ENCODE measurements at regions not wholly inside any gene's neighbourhood (a gene's known extent, or its start where the extent isn't known, plus 50 kb on each side); places are given as distances from the start of the nearest gene placed in this dataset.

DNA sequence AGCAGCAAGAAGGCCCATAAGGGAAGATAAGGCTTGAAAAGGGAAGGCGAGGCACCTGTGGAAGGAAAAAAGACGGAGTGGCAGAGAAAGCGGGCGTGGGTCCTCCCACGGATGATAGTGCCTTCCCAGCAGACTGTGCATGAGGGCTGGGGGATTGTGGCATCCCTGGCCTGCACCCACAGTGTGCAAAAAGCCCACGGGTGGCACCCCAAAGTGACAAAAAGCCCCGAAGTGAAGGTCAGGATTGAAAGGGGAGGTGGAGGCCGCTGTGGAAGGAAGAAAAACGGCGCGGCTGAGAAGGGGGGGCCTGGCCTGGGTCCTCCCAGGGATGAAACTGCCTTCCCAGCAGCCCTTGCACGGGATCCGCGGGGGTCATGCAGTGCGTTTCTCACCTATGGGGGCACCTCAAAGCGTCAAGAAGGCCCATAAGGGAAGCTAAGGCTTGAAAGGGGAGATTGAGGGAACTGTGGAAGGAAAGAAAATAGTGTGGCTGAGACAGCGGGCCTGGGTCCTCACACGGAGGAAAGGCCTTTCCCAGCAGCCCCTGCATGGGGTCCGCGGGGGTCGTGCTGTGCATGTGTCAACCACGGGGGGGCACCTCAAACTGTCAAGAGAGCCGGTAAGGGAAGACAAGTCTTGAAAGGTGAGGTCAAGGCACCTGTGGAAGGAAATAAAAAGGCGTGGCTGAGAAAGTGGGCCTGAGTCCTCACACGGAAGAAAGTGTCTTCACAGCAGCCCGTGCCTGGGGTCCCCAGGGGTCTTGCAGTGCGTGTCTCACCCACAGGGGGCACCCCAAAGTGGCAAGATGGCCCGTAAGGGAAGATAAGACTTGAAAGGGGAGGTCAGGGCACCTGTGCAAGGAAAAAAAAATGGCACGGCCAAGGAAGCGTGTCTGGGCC lies 274.1 kb downstream of the ALG10 start:
- no peak overlapping the region for H3K27ac ChIP-seq (ENCODE audit: poor library complexity, severe bottlenecking)
- no peaks in the 10 kb centered on the region for H3K36me3 ChIP-seq (ENCODE audit: low read depth)
- H3K9me3 ChIP-seq (ENCODE audit: severe bottlenecking), result no peaks in the 10 kb centered on the region
- DNase-seq (ENCODE audit: low spot score) (peak; percentile 35), ATAC-seq (ENCODE audit: low read depth) (no peak)
- no peaks in the 10 kb centered on the region for H3K27me3 ChIP-seq (ENCODE audit: insufficient read depth, poor library complexity, severe bottlenecking)
- H3K4me1 ChIP-seq (ENCODE audit: insufficient read depth, poor library complexity, severe bottlenecking), result no peaks in the 10 kb centered on the region
- H3K4me3 ChIP-seq (ENCODE audit: severe bottlenecking), result no peak overlapping the region
- TF ChIP-seq, protein P1, sequence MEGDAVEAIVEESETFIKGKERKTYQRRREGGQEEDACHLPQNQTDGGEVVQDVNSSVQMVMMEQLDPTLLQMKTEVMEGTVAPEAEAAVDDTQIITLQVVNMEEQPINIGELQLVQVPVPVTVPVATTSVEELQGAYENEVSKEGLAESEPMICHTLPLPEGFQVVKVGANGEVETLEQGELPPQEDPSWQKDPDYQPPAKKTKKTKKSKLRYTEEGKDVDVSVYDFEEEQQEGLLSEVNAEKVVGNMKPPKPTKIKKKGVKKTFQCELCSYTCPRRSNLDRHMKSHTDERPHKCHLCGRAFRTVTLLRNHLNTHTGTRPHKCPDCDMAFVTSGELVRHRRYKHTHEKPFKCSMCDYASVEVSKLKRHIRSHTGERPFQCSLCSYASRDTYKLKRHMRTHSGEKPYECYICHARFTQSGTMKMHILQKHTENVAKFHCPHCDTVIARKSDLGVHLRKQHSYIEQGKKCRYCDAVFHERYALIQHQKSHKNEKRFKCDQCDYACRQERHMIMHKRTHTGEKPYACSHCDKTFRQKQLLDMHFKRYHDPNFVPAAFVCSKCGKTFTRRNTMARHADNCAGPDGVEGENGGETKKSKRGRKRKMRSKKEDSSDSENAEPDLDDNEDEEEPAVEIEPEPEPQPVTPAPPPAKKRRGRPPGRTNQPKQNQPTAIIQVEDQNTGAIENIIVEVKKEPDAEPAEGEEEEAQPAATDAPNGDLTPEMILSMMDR (IDR thresholded peaks at IDR 0.05; ENCODE audit: poor library complexity, severe bottlenecking), result no peak

DNA sequence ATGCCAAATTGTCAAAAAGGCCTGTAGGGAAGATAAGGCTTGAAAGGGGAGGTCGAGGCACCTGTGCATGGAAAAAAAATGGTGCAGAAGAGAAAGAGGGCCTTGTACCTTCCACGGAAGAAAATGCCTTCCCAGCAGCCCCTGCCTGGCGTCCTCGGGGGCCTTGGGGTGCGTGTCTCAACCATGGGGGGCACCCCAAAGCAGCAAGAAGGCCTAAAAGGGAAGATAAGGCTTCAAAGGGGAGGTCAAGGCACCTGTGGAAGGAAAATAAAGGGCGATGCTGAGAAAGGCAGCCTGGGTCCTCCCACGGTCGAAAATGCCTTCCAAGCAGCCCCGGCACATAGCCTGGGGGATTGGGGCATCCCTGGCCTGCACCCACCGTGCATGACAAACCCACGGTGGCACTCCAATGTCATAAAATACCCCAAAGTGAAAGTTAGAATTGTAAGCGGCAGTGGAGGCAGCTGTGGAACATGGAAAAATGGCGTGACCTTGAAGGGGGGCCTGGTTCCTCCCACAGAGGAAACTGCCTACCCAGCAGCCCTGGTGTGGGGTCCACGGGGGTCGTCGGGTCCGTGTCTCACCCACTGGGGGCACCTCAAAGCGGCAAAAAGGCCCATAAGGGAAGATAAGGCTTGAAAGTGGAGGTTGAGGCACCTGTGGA lies 275.0 kb downstream of the ALG10 start:
- ATAC-seq (ENCODE audit: low read depth), result no peak
- no peak overlapping the region for H3K27ac ChIP-seq (ENCODE audit: poor library complexity, severe bottlenecking)
- no peak for DNase-seq (ENCODE audit: low spot score)
- no peak overlapping the region for H3K4me3 ChIP-seq (ENCODE audit: severe bottlenecking)
- H3K36me3 ChIP-seq (ENCODE audit: low read depth), result no peaks in the 10 kb centered on the region
- H3K27me3 ChIP-seq (ENCODE audit: insufficient read depth, poor library complexity, severe bottlenecking), result no peaks in the 10 kb centered on the region
- TF ChIP-seq, protein P1 (IDR thresholded peaks at IDR 0.05; ENCODE audit: poor library complexity, severe bottlenecking), result no peak
- H3K4me1 ChIP-seq (ENCODE audit: insufficient read depth, poor library complexity, severe bottlenecking), result no peaks in the 10 kb centered on the region
- H3K9me3 ChIP-seq (ENCODE audit: severe bottlenecking), result no peaks in the 10 kb centered on the region

DNA sequence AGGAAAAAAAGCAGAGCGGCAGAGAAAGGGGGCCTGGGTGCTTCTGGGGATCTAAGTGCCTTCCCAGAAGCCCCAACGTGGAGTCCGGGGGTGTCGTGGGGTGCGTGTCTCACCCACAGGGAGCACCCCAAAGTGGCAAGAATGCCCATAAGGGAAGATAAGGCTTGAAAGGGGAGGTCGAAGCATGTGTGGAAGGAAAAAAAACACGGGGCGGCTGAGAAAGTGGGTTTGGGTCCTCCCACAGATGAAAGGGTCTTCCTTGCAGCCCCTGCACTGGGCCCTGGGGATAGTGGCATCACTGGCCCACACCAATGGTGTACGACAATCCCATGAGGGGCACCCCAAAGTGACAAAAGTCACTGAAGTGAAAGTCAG lies 275.5 kb downstream of the ALG10 start:
- Histone ChIP-seq H3K9me3 (ENCODE audit: severe bottlenecking) (no peaks in the 10 kb centered on the region), H3K27me3 (ENCODE audit: insufficient read depth, poor library complexity, severe bottlenecking) (no peaks in the 10 kb centered on the region), H3K4me1 (ENCODE audit: insufficient read depth, poor library complexity, severe bottlenecking) (no peaks in the 10 kb centered on the region)

DNA sequence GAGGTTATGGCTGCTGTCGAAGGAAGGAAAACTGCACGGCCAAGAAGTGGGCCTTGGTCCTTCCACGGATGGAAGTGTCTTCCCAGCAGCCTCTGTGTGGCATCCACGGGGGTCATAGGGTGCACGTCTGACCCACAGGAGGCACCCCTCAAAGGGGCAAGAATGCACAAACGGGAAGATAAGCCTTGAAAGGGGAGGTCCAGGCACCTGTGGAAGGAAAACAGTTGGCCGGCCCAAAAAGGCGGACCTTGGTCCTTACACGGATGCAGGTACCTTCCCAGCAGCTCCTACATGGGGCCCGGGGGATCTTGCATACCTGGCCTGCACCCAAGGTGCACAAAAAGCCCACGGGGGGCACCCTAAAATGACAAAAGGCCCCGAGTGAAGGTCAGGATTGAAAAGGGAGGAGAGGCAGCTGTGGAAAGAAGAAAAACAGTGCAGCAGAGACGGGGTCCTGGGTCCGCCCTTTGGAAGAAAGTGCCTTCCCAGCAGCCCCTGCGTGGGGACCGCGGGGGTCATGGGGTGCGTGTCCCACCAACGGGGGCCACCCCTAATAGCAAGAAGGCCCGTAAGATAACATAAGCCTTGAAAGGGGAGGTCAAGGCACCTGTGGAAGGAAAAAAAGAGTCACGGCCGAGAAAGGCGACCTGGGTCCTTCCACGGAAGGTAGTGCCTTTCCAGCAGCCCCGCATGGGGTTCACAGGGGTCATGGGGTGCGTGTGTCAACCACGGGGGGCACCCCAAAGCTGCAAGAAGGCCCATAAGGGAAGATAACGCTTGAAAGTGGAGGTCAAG lies 276.1 kb downstream of the ALG10 start:
- no peaks in the 10 kb centered on the region for H3K4me1 ChIP-seq (ENCODE audit: insufficient read depth, poor library complexity, severe bottlenecking)
- TF ChIP-seq, protein P1 (IDR thresholded peaks at IDR 0.05; ENCODE audit: poor library complexity, severe bottlenecking), result no peak
- no peaks in the 10 kb centered on the region for H3K9me3 ChIP-seq (ENCODE audit: severe bottlenecking)
- DNase-seq (ENCODE audit: low spot score) (no peak), ATAC-seq (ENCODE audit: low read depth) (no peak)
- no peak overlapping the region for H3K27ac ChIP-seq (ENCODE audit: poor library complexity, severe bottlenecking)
- no peaks in the 10 kb centered on the region for H3K27me3 ChIP-seq (ENCODE audit: insufficient read depth, poor library complexity, severe bottlenecking)
- no peak overlapping the region for H3K4me3 ChIP-seq (ENCODE audit: severe bottlenecking)
- no peaks in the 10 kb centered on the region for H3K36me3 ChIP-seq (ENCODE audit: low read depth)

More for the DNA sequence above, 275.5 kb downstream of the ALG10 start:
- no peaks in the 10 kb centered on the region for H3K36me3 ChIP-seq (ENCODE audit: low read depth)
- no peak for ATAC-seq (ENCODE audit: low read depth)
- TF ChIP-seq, protein P1 (IDR thresholded peaks at IDR 0.05; ENCODE audit: poor library complexity, severe bottlenecking), result no peak
- no peak overlapping the region for H3K4me3 ChIP-seq (ENCODE audit: severe bottlenecking)
- no peak overlapping the region for H3K27ac ChIP-seq (ENCODE audit: poor library complexity, severe bottlenecking)
- DNase-seq (ENCODE audit: low spot score), result peak; percentile 27

Data from RWPE2 (cell line).